ENCODE measurements at regions not wholly inside any gene's neighbourhood (a gene's known extent, or its start where the extent isn't known, plus 50 kb on each side); places are given as distances from the start of the nearest gene placed in this dataset.

- TF ChIP-seq EZH2 (IDR thresholded peaks at IDR 0.05; ENCODE audit: borderline replicate concordance, low read depth, low read length, poor library complexity, severe bottlenecking) (no peak), CTCF (conservative IDR thresholded peaks at IDR 0.05; ENCODE audit: low read depth, low read length) (no peak)
- intact Hi-C loops (cut with micrococcal nuclease; ENCODE audit: unreplicated experiment), result no loop called here
- no TSS peak for BruUV-seq (replicated peaks)
- DNase-seq (ENCODE audit: low spot score), result no peak
- Histone ChIP-seq H3K27ac (ENCODE audit: low read depth, low read length, poor library complexity, severe bottlenecking) (no peak overlapping the region), H3K9me3 (ENCODE audit: low read depth, low read length, poor library complexity, severe bottlenecking) (no peaks in the 10 kb centered on the region), H3K4me1 (ENCODE audit: insufficient read depth, low read length, poor library complexity, severe bottlenecking) (no peaks in the 10 kb centered on the region), H3K36me3 (ENCODE audit: insufficient read depth, low read length, poor library complexity, severe bottlenecking) (no peaks in the 10 kb centered on the region), H3K4me3 (ENCODE audit: low read depth, low read length, poor library complexity, severe bottlenecking) (no peak overlapping the region), H3K27me3 (replicated peaks; ENCODE audit: insufficient read depth, low read depth, low read length, poor library complexity) (no peaks in the 10 kb centered on the region)
- ChIA-PET CTCF (no interaction called here), POLR2A (ENCODE audit: low non-redundant PET) (no interaction called here)
Measured at GRCh38 chr4:114768501-114768900, 169.9 kb downstream of the UGT8 start.

- DNase-seq (ENCODE audit: low spot score), result no peak
- H3K27ac ChIP-seq (ENCODE audit: low read depth, low read length, poor library complexity, severe bottlenecking), result no peak overlapping the region
- no peak for TF ChIP-seq EZH2 (IDR thresholded peaks at IDR 0.05; ENCODE audit: borderline replicate concordance, low read depth, low read length, poor library complexity, severe bottlenecking)
- no peak for TF ChIP-seq CTCF (conservative IDR thresholded peaks at IDR 0.05; ENCODE audit: low read depth, low read length)
- H3K27me3 ChIP-seq (replicated peaks; ENCODE audit: insufficient read depth, low read depth, low read length, poor library complexity), result no peaks in the 10 kb centered on the region
- CTCF ChIA-PET, result no interaction called here
- H3K4me1 ChIP-seq (ENCODE audit: insufficient read depth, low read length, poor library complexity, severe bottlenecking), result no peaks in the 10 kb centered on the region
- BruUV-seq (replicated peaks), result no TSS peak
- POLR2A ChIA-PET (ENCODE audit: low non-redundant PET), result no interaction called here
- intact Hi-C loops (cut with micrococcal nuclease; ENCODE audit: unreplicated experiment), result no loop called here
- no peaks in the 10 kb centered on the region for H3K9me3 ChIP-seq (ENCODE audit: low read depth, low read length, poor library complexity, severe bottlenecking)
- H3K4me3 ChIP-seq (ENCODE audit: low read depth, low read length, poor library complexity, severe bottlenecking), result no peak overlapping the region
- H3K36me3 ChIP-seq (ENCODE audit: insufficient read depth, low read length, poor library complexity, severe bottlenecking), result no peaks in the 10 kb centered on the region
Measured at GRCh38 chr4:114770624-114771023, 172.0 kb downstream of the UGT8 start.

- intact Hi-C loops (cut with micrococcal nuclease; ENCODE audit: unreplicated experiment), result no loop called here
- CTCF ChIA-PET, result no interaction called here
- TF ChIP-seq EZH2 (IDR thresholded peaks at IDR 0.05; ENCODE audit: borderline replicate concordance, low read depth, low read length, poor library complexity, severe bottlenecking), result no peak
- TF ChIP-seq CTCF (conservative IDR thresholded peaks at IDR 0.05; ENCODE audit: low read depth, low read length), result no peak
- Histone ChIP-seq H3K36me3 (ENCODE audit: insufficient read depth, low read length, poor library complexity, severe bottlenecking) (no peaks in the 10 kb centered on the region), H3K27me3 (replicated peaks; ENCODE audit: insufficient read depth, low read depth, low read length, poor library complexity) (no peaks in the 10 kb centered on the region), H3K4me1 (ENCODE audit: insufficient read depth, low read length, poor library complexity, severe bottlenecking) (no peaks in the 10 kb centered on the region), H3K9me3 (ENCODE audit: low read depth, low read length, poor library complexity, severe bottlenecking) (no peaks in the 10 kb centered on the region), H3K4me3 (ENCODE audit: low read depth, low read length, poor library complexity, severe bottlenecking) (no peak overlapping the region), H3K27ac (ENCODE audit: low read depth, low read length, poor library complexity, severe bottlenecking) (no peak overlapping the region)
- BruUV-seq (replicated peaks), result no TSS peak
- DNase-seq (ENCODE audit: low spot score), result peak; percentile 9
- POLR2A ChIA-PET (ENCODE audit: low non-redundant PET), result no interaction called here
Measured at GRCh38 chr4:114773339-114773738, 174.7 kb downstream of the UGT8 start.

All from A673 (cell line).